ENCODE measurements at regions not wholly inside any gene's neighbourhood (a gene's known extent, or its start where the extent isn't known, plus 50 kb on each side); places are given as distances from the start of the nearest gene placed in this dataset.

DNA sequence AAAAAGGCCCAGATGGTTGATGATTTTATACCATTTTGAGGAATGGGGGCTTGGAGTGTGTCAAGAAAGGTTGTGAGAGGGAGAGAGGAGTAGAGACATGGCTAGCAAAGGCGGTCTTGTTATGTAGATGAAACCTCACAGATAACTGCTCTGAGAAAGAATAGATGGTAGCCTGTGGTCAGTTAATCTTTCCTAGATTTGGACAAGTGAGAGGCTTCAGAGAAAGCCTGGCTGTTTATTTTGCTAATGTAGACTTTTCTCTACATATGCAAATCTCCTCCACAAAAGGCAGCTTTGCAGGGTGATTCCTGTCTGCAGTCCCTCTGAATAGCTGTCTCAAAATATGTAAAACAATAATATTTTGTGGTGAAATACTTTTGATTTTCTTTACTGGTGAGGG is 177.3 kb downstream of the OTOL1 start:
- TF ChIP-seq EP300 (IDR thresholded peaks at IDR 0.05; ENCODE audit: borderline replicate concordance) (no peak), TAF1 (IDR thresholded peaks at IDR 0.05; ENCODE audit: low read depth) (no peak), NFIC (IDR thresholded peaks at IDR 0.05) (no peak), YY1 (IDR thresholded peaks at IDR 0.05; ENCODE audit: low read depth) (no peak), CREB1 (IDR thresholded peaks at IDR 0.05; ENCODE audit: low read depth) (no peak), RAD21 (IDR thresholded peaks at IDR 0.05; ENCODE audit: low read depth) (no peak), ZBTB7A (IDR thresholded peaks at IDR 0.05; ENCODE audit: low read depth) (no peak), FOXM1 (IDR thresholded peaks at IDR 0.05; ENCODE audit: borderline replicate concordance, low read depth) (no peak), TEAD4 (IDR thresholded peaks at IDR 0.05) (no peak)
- TF ChIP-seq, protein P1, sequence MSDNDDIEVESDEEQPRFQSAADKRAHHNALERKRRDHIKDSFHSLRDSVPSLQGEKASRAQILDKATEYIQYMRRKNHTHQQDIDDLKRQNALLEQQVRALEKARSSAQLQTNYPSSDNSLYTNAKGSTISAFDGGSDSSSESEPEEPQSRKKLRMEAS (IDR thresholded peaks at IDR 0.05), result no peak
- TF ChIP-seq, protein P2, sequence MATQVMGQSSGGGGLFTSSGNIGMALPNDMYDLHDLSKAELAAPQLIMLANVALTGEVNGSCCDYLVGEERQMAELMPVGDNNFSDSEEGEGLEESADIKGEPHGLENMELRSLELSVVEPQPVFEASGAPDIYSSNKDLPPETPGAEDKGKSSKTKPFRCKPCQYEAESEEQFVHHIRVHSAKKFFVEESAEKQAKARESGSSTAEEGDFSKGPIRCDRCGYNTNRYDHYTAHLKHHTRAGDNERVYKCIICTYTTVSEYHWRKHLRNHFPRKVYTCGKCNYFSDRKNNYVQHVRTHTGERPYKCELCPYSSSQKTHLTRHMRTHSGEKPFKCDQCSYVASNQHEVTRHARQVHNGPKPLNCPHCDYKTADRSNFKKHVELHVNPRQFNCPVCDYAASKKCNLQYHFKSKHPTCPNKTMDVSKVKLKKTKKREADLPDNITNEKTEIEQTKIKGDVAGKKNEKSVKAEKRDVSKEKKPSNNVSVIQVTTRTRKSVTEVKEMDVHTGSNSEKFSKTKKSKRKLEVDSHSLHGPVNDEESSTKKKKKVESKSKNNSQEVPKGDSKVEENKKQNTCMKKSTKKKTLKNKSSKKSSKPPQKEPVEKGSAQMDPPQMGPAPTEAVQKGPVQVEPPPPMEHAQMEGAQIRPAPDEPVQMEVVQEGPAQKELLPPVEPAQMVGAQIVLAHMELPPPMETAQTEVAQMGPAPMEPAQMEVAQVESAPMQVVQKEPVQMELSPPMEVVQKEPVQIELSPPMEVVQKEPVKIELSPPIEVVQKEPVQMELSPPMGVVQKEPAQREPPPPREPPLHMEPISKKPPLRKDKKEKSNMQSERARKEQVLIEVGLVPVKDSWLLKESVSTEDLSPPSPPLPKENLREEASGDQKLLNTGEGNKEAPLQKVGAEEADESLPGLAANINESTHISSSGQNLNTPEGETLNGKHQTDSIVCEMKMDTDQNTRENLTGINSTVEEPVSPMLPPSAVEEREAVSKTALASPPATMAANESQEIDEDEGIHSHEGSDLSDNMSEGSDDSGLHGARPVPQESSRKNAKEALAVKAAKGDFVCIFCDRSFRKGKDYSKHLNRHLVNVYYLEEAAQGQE (IDR thresholded peaks at IDR 0.05; ENCODE audit: low read depth), result no peak
